HG02970 (cell line): ENCODE measurements at regions not wholly inside any gene's neighbourhood (a gene's known extent, or its start where the extent isn't known, plus 50 kb on each side); places are given as distances from the start of the nearest gene placed in this dataset.
"Not testable (repeated sequence)": the region's sequence is repeated elsewhere in the genome, so short reads cannot be mapped to it uniquely, and the experiment has no call there.

Experiments used
- ATAC-seq: cut with Tn5 transposase; IDR thresholded peaks from one replicate; pipeline ENCODE4 v1.9.1; 2021; ENCODE audit warnings: mild to moderate bottlenecking, moderate library complexity, moderate number of reproducible peaks; ENCODE audit not compliant: unreplicated experiment, low FRiP score

- no peak for ATAC-seq
Measured at GRCh38 chr1:214857716-214858115, 224.8 kb upstream of the KCNK2 start.

DNA sequence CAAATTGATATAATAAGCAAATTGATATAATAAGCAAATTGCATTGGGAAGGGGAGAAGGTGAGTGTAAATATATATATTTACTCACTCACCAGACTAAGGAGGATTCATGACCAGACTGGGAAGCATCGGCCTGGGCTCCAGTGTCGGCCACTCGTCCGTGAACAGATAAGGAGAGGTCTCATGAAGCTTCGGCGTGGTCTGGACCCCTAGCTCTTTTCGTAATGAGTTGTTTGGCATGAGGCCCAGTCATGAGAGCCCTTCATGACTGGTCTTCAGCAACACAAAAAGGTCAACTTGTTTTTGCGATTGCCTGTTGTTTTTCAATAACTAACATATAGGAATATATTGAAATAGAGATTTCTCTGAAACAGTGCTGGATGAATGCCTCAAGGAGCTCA, 222.9 kb upstream of the KCNK2 start:
- ATAC-seq: no peak

- ATAC-seq: no peak
Measured at GRCh38 chr1:214861615-214862014, 220.9 kb upstream of the KCNK2 start.

DNA sequence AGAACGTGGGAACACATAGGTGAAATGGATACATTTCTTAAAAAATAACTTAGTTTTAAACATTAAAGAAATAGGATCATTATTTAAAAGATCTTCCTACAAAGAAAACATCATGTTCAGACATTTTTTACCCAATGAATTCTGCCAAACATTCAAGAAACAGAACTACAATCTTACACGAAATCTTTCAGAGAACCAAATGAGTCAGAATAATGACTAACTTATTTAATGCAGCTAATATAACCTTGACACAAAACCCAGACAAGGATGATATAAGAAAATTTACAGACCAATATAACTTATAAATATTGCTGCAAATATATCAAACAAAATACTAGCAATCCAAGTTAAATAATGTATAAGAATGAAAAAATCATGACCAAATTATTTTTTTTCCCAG, 220.1 kb upstream of the KCNK2 start:
- no peak for ATAC-seq

DNA sequence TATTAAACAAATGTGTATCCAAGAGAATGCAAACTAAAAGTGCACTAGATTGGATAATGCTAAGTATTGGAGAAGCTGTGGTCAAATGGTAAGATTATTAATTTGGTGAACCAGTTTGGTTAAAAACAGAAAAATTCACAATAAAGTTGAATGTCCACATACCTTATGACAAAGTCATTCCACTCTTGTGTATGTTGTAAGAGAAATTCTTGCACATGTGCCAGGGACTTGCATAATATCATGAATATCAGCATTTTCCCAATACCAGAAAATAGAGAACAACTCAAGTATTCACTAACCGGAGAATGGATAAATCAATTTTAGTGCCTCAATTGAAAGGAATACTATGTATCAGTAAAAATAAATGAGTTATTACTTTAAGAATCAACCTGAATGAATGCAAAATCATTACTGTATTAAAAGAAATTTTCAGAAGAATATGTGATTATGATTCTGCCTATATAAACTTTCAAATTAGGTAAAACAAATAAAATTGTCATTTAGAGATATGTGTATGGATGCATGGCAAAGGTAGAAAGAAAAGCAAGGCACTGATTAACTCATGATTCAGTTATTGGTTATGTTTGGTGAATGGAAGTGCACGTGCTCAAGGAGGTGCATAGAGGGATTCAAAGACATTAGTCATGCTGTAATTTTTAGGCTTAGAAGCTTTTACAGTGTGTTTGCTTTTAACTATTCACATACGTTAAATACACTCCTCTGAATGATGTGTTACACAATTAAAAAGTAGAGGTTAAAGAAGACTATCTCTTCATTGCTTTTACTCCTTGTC, 217.4 kb upstream of the KCNK2 start:
- no peak for ATAC-seq

GRCh38 chr1:214870426-214870825, 212.1 kb upstream of the KCNK2 start:
- ATAC-seq: not testable (repeated sequence)

DNA sequence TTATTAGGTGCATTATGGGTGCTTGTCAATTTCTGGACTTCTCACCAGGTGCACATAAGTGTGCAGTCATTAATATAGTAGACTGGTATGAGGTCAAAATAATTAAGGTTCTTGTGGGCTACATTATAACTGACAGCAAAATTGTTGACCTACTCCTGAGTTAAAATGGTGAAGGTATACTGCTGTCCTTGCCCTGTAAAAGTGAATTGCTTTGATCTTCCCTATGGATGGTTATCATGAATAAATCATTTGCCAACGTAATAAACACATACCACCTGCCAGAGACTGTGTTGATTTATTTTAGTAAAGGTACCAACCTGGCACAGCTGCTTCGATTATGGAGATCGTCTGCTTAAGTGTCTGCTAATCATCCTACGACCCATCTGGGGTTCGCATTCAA, 201.6 kb upstream of the KCNK2 start:
- no peak for ATAC-seq

GRCh38 chr1:214882616-214883015, 199.9 kb upstream of the KCNK2 start:
- ATAC-seq: no peak

DNA sequence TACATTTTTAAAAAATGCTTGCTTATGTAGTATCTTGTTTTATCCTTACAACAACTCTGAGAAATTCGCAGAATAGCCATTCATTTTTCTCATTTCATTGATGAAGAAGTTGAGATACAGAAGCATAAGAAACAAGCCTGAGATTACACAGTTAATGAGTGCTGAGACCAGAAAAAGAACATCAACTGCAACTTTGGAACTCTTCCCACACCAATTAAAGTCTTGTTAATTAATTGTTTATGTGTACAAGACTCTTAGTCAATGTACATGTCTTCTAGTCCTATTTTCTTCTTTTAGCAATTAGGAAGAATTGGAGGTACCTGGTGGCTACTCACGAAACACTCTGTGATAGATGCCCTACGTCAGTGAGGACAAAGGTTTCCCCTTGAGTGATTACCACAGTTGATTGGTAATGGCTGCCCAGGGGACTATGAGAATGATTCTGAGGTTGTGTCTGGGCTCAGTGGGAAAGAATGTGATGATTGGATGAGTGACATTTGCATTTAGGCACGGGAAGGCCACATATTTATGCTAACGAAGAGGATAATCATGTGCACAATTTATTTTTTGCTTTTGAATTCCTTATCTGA, 187.4 kb upstream of the KCNK2 start:
- no peak for ATAC-seq

DNA sequence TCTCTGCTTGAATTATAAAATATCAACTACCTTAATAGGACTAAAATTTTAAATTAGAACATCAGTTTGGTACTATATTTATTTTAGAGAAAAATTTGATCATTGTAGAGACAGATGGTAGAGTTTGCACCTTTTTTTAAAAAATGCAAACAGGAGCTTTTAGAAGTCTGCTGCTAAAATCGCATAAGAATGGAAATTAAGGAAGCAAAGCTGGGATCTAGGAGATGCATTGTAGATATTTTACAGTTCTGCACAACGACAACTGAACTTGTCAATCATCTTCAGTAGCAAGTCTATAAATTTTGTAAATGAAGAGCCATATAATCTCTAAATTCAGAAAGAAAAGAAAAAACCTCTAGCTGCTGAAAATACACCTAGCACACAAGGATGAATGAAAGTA, 185.6 kb upstream of the KCNK2 start:
- no peak for ATAC-seq

DNA sequence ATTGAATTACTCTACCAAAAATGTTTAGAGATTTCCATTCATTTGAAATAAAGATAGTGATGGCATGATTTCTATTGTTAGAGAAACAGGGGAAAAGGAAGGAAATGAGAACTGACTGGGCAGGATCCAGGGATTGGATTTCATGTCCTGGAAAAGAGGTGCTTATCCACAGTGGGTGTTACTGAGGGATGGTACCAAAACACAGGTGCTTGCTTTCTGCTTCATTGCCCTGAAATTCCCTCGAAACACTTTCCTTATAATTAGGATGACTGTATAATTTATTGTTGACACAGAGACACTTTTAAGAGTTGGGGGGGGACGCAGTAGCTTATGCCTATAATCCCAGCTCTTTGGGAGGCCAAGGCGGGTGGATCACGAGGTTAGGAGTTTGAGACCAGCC, 185.0 kb upstream of the KCNK2 start:
- no peak for ATAC-seq

DNA sequence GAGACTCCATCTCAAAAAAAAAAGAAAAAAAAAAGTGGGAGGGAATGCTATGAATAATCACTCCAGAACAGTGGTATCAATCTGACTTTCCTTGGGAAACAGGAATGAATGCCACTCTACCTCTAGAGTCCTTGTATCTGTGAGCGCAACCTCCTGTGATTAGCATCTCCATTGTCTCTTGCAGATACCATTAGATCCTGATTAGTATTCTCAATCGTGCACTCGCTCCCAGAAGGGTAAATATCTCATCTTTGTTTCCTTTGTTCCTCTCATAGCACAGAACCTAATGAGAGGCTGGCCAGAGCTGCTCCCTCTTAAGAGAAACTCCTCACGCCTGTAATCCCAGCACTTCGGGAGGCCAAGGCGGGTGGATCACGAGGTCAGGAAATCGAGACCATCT, 184.4 kb upstream of the KCNK2 start:
- ATAC-seq: no peak

DNA sequence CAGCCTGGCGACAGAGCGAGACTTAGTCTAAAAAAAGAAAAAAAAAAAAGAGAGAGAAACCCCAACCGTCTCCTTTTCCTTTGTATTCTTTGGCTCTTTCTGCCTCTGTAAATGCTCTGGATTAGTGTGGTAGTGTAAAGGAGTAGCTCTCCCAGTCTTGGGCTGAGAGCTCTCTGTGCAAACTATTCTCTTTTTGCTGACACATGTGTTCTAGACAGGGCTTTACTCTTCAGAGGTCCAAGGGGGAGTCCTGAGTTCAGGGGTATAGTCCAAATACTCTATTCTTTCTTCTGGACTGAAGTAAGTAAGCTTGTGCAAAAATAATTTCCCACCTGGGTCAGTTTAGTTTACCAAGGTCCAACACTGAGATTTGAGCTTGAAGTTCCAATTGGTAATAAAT, 183.8 kb upstream of the KCNK2 start:
- ATAC-seq: no peak

DNA sequence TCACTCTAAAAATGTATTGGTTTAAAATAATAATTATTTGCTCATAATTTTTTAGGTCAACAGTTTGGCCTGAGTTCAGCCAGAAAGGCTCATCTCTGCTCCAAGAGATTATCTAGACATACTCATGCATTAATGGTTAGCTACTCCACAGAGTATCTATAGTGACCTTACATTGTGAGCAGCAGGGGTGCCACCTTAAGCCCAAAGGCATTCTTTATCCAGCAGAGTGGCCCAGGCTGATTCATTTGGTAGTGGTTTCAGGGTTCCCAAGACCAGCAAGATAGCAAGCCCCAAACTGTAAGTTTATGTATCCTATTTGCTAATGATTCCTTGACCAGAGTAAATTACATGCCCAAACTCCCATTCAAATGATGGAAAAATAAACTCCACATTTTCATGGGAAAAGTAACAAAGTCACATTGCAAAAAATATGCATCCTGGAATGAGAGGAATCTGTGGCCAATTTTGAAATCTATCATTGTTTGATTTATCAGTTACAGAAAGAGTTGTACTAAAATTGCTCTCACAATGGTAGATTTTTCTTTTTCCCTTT, 182.6 kb upstream of the KCNK2 start:
- ATAC-seq: no peak

DNA sequence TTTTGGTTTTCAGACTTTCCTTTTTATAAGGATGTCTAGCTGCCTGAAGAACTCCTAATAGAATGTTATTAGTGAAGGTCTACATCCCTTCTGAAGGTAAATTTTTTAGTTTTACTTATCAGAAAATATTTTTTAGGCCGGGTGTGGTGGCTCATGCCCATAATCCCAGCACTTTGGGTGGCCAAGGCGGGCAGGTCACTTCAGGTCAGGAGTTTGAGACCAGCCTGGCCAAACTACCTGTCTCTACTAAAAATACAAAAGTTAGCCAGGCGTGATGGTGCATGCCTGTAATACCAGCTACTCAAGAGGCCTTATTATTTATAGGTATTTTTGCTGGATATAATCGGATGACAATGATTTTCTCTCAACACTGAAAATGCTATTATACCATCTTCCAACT, 181.9 kb upstream of the KCNK2 start:
- ATAC-seq: no peak

- ATAC-seq: no peak
Measured at GRCh38 chr1:214901718-214902117, 180.8 kb upstream of the KCNK2 start.

GRCh38 chr1:214902636-214903320, 179.8 kb upstream of the KCNK2 start:
- no peak for ATAC-seq

- ATAC-seq: no peak
Measured at GRCh38 chr1:214912127-214912526, 170.4 kb upstream of the KCNK2 start.

GRCh38 chr1:214913966-214914365, 168.6 kb upstream of the KCNK2 start:
- ATAC-seq: no peak

- ATAC-seq: no peak
Measured at GRCh38 chr1:214917081-214917635, 165.4 kb upstream of the KCNK2 start.

DNA sequence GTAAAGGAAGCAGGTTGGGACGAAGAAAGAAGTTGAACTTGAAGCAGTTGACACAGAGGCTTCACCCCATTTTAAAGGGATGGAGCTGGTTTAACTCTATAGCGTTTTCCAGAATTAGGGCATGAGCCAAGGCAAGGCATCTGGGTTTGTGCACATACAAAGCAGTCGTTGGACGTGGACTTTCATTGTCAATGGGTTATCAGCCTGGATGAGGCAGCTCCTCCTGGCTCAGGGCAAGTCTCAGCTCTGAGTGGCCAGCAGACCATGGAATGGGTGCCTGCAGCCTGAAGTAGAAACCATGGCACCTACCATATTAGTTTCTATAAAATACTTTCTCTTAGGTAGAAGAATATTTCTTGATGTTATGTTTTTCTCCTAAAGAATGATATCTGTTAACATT, 163.8 kb upstream of the KCNK2 start:
- ATAC-seq: no peak
